Stimulated activated CD8-positive, alpha-beta memory T cell treated with anti-CD3 and anti-CD28 coated beads, Interleukin-7, amount 100 ng/mL, for 4 hours (primary cell): ENCODE measurements at regions not wholly inside any gene's neighbourhood (a gene's known extent, or its start where the extent isn't known, plus 50 kb on each side); places are given as distances from the start of the nearest gene placed in this dataset.

Experiments
- DNase-seq, 2 donors: peaks; one replicate each; pipeline ENCODE4 v3.0.0-alpha.2; 2020; ENCODE audit warnings: low read depth in 2 of 2

DNA sequence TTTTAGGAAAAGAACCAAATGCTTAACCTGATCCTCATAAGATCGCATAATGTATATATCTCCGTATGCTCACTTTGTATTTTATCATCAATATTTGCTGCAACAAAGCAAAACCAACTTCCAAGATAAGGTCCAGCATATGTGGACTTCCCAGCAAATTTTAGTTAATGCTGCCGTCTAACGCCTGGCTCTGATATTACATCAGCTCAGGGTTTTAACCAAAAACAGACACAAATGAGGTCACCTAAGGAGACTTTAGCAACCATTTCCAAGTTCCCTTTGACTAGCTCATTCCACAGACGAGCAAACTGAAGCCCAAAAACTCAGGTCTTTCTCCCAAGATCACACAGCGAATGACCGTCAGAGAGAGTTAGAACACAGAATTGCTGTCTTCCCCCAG, 59.4 kb upstream of the UCN3 start:
- no peak for DNase-seq

DNA sequence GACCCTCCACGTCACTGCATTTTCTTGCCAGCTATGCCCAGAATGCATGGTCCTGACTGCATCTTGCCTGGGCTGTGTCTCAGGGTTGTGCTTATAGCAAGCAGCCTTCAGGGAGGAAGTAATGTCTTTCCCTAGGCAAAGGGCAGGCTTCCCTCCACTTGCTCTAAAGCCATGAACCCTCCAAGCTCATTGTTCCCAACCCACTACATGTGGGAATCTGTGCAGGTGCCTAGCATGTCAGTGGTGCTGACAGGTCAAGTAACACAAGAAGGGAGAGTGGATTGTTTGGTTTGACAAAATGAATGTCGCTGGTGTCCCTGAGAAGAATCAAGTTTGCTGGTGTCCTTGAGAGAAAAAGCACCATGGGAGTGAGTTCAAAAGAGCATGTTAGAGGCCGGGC, 53.9 kb upstream of the UCN3 start:
- DNase-seq = no peak

DNA sequence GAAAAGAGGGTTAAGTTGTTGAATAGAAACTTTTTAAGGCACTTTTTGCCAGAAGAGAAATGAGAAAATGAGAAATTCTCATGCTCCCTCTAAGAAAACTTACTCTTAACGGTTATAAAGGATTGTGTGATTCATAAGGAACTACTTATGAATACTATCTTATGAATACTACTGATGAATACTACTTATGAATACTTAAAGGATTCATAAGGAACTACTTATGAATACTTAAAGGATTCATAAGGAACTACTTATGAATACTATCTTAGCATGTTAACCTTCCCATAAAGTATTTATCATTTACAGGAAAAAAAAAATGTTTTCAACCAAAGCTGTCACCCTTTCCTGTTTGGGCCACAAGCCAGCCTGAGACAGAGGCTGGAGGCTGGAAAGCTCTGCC, 53.1 kb upstream of the UCN3 start:
- no peak for DNase-seq

DNA sequence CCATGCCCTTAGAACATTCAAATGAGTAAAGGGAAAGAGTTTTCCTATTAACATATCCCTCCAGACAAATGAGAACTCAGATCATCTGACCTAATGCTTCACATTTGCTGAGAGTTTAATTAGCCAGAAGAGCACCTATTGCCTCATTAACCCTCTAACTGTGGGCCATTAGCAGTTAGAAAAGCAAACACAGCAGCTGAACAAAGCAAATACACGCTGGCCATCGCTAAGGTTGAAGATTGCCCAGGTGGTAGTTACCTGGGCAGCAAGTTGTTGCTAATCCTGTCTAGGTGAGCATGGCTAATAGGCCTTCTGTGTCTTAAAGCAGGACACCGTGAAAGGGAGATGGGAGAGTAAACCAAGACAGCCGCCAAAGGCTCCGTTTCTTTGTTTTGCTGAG, 49.9 kb upstream of the UCN3 start:
- DNase-seq = no peak
